ENCODE measurements at regions not wholly inside any gene's neighbourhood (a gene's known extent, or its start where the extent isn't known, plus 50 kb on each side); places are given as distances from the start of the nearest gene placed in this dataset.
A peak's percentile ranks its signal among the peaks of the same experiment; 100 is the strongest.

DNA sequence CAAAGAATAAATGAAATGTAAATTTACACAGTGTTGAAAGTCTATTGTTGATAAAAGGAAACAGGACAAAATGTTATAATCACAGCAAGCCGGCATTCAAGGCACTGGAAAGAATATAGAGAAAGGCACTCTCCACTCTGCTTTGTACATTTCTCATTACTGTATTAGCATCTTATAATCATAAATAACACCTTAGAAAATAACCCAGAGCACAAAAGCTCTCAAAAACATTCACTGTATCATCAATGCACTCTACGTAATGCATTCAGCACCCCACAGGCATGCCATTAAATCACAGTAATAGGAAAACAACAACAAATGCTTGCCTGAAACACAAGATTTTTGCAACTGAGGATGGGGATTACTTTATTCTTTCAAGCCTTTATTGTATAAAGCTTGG, 75.3 kb upstream of the TRPC3 start:
- DNase-seq: no peak

DNA sequence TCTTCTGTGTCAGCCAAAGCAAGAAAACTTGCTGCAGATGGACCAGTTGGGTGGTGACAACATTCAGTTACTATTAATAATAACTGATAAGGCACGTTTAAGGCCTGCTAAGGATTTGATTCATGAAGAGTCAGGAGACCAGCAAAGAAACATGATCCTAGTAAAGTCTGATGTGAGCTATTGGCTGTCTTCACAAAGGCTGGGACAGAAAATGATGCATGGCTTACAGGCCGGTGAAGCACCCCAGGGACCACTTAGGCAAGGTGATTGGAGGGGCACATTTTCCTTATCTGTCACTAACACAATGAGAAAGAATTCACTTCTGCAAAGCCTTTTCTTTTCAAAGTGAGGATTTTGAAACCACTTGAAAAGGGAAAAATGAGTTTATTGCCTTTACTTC, 65.4 kb upstream of the TRPC3 start:
- no peak for DNase-seq

DNA sequence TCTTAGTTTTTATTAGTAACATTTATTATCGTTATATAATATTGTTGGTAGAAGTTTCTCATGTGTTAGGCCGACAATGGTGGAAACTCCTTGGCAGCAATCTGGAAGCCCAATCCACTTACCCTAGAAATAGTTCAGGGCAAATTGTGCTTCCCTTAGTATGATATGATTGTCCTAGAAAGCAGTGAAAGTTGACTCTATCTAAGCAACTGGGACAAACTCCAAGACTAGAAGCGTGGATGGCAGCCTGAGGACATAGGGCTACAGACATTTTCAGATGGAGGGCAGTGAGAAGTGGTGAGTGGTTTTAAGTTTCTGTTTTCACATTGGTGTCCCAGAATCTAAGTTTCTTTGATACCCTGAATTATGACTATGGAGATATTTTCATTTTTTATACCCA, 63.3 kb upstream of the TRPC3 start:
- no peak for DNase-seq

DNA sequence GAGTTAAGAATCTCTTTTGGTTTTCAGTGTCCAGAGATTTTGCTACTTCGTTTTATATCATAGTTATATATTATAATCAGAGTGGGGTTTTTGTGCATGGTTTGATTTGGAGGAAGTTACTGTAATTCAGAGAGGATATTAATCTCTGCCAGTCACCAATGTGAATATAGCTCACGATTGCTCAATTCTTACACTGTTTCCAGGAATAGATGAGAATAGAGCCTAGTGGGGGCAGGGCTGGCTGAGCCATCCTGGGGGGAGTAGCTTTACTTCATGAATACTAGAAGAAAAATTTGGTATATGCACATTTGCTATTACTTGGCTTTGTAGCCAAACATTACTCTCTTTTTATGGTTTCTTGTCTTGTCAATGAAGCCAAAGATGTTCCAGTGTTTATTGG, 60.9 kb upstream of the TRPC3 start:
- no peak for DNase-seq

DNA sequence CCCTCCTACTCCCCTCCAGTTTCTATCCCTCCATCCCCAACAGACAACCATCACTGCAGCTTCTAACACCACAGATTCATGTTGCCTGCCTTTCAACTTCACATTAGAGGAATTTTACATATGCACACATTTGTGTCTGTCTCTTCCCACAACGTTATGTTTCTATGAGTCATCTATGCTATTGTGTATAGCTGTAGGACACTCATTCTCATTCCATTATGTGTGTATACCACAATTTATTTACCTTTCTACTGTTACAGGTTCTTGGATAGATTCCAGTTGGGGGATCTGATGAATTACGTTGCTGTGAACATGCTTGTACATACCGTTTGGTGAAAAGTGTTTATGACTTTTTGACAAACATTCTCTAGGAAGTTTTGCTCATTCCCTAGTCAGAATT, 58.8 kb upstream of the TRPC3 start:
- no peak for DNase-seq

DNA sequence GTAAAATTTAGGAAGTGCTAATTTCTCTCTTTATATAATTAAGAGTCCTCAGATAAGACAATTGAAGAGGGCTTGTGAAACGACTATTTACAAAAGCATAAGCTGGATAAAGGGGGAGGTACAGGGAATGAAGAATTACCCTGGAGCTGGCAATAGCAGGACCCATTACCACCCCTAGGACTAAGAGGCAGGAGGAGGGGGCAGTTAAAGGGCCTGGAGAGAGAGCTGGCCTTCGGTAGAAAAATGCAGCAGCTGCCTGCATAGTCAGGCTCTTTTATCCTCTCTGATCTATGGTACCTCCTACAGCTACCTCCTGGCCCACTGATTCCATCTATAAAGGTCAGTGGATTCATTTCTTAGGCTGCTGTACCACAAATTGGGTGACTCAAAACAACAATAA, 57.7 kb upstream of the TRPC3 start:
- DNase-seq: no peak

DNA sequence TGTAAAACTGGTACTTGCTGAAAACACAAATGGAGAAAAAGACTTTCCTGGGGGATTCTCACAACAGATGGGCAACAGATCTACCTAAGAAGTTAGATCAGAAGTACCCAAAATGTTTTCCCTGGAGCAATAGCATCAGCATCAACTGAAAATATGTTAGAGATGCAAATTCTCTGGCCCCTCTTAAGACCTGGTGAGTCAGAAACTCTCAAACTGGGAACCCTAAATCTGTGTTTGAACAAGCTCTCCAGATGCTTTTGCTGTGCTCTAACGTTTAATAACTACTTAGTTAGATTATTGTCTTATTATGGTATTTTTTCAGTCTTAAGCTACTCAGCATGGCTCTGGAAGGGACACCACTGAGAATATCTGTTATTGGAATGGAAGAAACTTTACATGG, 55.2 kb upstream of the TRPC3 start:
- DNase-seq: no peak

DNA sequence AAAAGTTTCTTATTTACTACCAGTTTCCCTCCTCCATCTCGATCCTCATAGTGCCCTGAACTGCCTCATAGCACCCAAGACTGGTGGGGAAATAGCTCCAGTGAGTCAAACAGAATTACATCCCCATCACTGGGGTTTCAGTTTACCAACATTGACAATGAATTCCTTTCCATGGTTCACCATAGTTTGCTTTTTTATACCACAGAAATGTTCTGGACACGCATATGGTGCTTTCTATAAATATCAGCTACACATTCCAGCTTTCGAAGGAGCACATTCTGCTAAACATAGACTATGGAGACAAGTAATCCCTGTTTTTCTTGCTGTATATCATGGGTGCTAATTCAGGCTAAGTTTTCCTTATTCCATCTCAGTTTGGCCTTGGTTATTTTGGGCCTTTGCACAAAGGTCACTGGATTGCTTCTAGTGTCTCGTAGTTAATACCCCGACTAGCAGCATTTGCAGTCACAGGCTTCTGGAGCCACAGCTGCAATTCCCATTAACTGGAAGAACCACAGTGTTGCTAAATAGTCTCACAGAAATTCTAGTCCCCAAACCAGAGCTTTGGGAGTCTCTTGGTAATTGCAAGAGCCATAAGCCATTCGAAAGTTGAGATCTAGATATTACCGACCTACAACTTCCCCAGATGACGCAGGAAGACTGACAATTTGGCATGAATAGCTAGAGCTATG, 53.4 kb upstream of the TRPC3 start:
- no peak for DNase-seq

DNA sequence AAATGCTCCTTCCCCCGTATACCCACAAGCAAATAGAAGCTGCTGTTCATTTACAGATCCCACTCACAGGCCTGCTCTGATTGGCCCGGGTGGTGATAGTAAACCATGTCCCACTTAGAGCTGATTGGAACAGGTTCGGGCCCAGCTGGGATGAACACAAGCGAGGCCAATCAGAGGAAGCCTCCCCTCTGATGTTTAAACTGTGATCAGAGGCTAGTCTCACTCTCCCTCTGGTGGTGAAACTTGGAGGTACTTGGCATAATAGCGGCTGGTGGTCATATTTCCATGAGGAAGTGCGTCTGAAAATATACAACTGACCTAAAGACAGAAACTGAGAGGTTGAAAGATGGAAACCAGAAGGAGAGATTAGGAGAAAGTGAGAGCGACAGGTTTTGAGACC, 51.5 kb upstream of the TRPC3 start:
- DNase-seq: peak in 1 of 2 experiments; percentile 4

Measured in SW 1271 (cell line).